ENCODE measurements at regions not wholly inside any gene's neighbourhood (a gene's known extent, or its start where the extent isn't known, plus 50 kb on each side); places are given as distances from the start of the nearest gene placed in this dataset.

GRCh38 chr1:228937851-228938536 is 202.7 kb downstream of the RHOU start:
- TF ChIP-seq CTCF (IDR thresholded peaks at IDR 0.05) (no peak), POLR2A (IDR thresholded peaks at IDR 0.05) (no peak)

Measured in Peyer's patch (tissue), 4 donors.